Activated naive CD4-positive, alpha-beta T cell (primary cell): ENCODE measurements at regions not wholly inside any gene's neighbourhood (a gene's known extent, or its start where the extent isn't known, plus 50 kb on each side); places are given as distances from the start of the nearest gene placed in this dataset.

Source experiments
- DNase-seq, 4 experiments: peaks; one replicate each; lab custom pipeline; 2025; lab: John Stamatoyannopoulos, UW

GRCh38 chr7:113710310-113711096, 208.3 kb downstream of the PPP1R3A start:
- DNase-seq = no peak

GRCh38 chr7:113705439-113705838, 213.4 kb downstream of the PPP1R3A start:
- DNase-seq = no peak

- DNase-seq = no peak
Measured at GRCh38 chr7:113698556-113699220, 220.1 kb downstream of the PPP1R3A start.

- no peak for DNase-seq
Measured at GRCh38 chr7:113694149-113694548, 224.7 kb downstream of the PPP1R3A start.

GRCh38 chr7:113684165-113684564, 234.6 kb downstream of the PPP1R3A start:
- no peak for DNase-seq

- no peak for DNase-seq
Measured at GRCh38 chr7:113677811-113678210, 241.0 kb downstream of the PPP1R3A start.

- no peak for DNase-seq
Measured at GRCh38 chr7:113664867-113665266, 253.9 kb downstream of the PPP1R3A start.

GRCh38 chr7:113659416-113659815, 259.4 kb downstream of the PPP1R3A start:
- DNase-seq = no peak

- no peak for DNase-seq
Measured at GRCh38 chr7:113657603-113658002, 261.2 kb downstream of the PPP1R3A start.

- no peak for DNase-seq
Measured at GRCh38 chr7:113652501-113652900, 266.3 kb downstream of the PPP1R3A start.

GRCh38 chr7:113649556-113649955, 269.3 kb downstream of the PPP1R3A start:
- DNase-seq = no peak

- DNase-seq = no peak
Measured at GRCh38 chr7:113639221-113639620, 279.6 kb downstream of the PPP1R3A start.

GRCh38 chr7:113636727-113637421, 281.9 kb downstream of the PPP1R3A start:
- no peak for DNase-seq

GRCh38 chr7:113635492-113635891, 283.3 kb downstream of the PPP1R3A start:
- DNase-seq = no peak

GRCh38 chr7:113633073-113633472, 285.7 kb downstream of the PPP1R3A start:
- DNase-seq = no peak

- no peak for DNase-seq
Measured at GRCh38 chr7:113628948-113629847, 289.6 kb downstream of the PPP1R3A start.

- no peak for DNase-seq
Measured at GRCh38 chr7:113625494-113626102, 293.2 kb downstream of the PPP1R3A start.

- no peak for DNase-seq
Measured at GRCh38 chr7:113622796-113623195, 296.0 kb downstream of the PPP1R3A start.

- no peak for DNase-seq
Measured at GRCh38 chr7:113610572-113610971, 308.2 kb downstream of the PPP1R3A start.

- DNase-seq = no peak
Measured at GRCh38 chr7:113608782-113609181, 310.0 kb downstream of the PPP1R3A start.

GRCh38 chr7:113606325-113606724, 312.5 kb downstream of the PPP1R3A start:
- no peak for DNase-seq
